ENCODE measurements at regions not wholly inside any gene's neighbourhood (a gene's known extent, or its start where the extent isn't known, plus 50 kb on each side); places are given as distances from the start of the nearest gene placed in this dataset.

- no peak for ATAC-seq
- intact Hi-C loops (cut with DNase I): no loop called here
These were observed 335.3 kb downstream of the CNTNAP4 start for GRCh38 chr16:76612497-76612896.

DNA sequence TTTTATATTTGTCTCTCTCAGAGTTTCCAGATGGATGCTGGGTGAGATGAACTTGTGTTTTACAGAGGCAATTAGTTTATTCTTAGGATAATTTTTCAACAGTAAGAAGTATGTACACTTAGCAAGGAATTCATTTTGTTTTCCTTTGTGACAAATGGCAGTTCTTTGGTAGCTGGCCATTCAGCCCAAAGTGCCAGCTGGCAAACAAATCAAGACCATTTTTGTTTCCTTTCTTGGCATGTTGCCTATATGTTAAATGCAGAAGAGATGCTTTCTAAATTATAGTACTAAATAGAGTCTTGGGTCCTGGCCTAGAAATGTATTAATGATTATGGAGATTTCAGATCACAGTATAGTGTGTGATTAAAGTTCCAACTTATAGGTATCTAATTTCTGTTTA is 337.1 kb downstream of the CNTNAP4 start:
- DNase-seq (ENCODE audit: missing footprints) (no peak), ATAC-seq (no peak)
- intact Hi-C loops (cut with DNase I): no loop called here

More at GRCh38 chr16:76612497-76612896, 335.3 kb downstream of the CNTNAP4 start:
- DNase-seq (ENCODE audit: missing footprints): no peak

GRCh38 chr16:76622876-76623275 is 345.7 kb downstream of the CNTNAP4 start:
- DNase-seq (ENCODE audit: missing footprints) (no peak), ATAC-seq (no peak)
- intact Hi-C loops (cut with DNase I): no loop called here

GRCh38 chr16:76634847-76635697 is 357.9 kb downstream of the CNTNAP4 start:
- DNase-seq (ENCODE audit: missing footprints): no peak
- intact Hi-C loops (cut with DNase I): no loop called here
- ATAC-seq: no peak

DNA sequence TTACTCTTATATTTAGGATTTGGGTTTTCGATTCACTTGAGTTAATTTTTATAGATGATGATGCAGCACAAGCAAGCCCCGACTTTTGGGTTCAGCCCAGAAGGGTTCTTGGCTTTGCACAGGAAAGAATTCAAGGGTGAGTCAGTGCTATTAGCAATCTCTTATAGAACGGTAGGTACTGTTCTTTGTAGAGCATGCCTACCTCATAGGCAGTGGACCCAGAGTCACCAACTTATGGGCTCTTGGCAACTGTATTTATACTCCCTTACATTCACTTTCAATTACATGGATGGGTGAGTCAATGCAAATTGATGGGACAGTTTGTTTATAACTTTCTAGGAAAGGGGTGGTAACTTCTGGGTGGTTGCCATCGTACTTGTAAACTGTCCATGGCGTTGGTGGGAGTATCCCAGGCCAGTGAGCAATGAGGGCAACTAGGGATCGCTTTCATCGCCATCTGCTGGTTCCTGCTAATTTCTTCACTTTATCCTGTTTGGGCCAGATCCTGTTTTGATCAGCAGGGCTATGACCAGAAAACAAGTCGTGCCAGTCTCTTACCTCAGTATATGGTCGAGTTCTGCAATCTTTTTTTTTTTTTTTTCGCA is 362.6 kb downstream of the CNTNAP4 start:
- ATAC-seq (no peak), DNase-seq (ENCODE audit: missing footprints) (no peak)
- intact Hi-C loops (cut with DNase I): no loop called here

GRCh38 chr16:76650582-76650981 is 373.4 kb downstream of the CNTNAP4 start:
- ATAC-seq (no peak), DNase-seq (ENCODE audit: missing footprints) (no peak)
- intact Hi-C loops (cut with DNase I): no loop called here

DNA sequence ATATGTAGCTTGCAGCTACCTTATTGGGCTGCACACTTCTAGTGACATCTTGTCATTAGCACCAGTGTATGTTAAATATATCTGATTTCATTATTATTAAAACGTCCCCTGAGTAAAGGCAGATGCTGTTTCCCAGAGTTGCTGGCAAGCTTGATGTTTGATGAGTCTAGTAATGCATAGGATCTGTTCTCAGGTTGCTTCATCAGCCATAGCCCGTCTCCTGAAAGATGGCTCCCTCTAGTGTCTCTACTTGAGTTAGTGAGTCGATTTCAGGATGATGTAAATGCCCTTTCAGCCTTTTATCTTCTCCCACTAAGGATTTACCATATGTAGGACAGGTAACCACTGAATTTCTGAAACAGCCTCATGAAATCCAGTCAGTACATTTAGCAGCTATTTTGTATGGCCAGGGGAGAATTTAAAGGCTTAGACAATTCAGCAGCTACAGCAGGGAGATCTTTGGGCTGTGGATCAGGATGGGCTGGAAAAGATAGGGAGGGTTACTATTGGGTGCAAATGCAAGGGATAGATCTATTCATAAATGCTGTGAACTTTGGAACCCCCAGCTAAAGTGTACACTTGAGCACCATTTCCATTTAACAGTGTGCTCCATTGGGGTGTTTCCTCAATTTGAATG is 376.3 kb downstream of the CNTNAP4 start:
- DNase-seq (ENCODE audit: missing footprints) (no peak), ATAC-seq (no peak)
- intact Hi-C loops (cut with DNase I): no loop called here

DNA sequence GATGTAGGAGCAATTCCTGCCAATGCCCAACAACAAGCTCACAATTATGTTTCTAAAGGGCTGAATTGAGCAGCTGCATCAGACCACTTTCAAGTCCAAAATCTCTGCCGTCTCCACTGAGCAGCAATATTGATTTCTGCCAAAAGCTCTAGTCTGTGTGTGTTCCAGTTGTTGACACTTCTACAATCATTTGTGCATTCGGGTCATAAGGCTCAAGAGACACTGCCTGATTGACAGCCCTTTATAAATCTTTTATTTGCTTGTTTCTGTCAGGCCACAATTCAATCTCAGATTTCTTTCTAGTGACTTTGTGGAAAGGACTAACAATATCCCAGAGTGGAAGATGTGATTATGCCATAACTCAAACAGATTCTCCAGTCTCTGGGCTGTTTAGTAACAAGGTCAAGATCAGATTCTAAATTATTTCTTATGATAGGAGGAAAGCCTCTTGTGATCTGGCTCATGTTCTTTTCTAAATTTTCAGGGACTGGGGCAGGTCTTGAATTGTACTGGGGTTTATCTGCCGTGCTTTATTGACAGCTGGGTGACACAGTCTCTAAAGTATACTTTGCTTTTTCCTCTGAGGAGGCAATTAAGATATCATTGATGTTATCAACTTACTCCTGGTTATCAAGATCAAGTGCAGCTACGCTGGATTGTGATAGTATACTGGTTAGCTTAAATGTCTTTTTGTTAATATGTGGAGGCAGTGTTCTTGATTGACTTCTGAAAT is 377.1 kb downstream of the CNTNAP4 start:
- DNase-seq (ENCODE audit: missing footprints): no peak
- no peak for ATAC-seq
- intact Hi-C loops (cut with DNase I): no loop called here

DNA sequence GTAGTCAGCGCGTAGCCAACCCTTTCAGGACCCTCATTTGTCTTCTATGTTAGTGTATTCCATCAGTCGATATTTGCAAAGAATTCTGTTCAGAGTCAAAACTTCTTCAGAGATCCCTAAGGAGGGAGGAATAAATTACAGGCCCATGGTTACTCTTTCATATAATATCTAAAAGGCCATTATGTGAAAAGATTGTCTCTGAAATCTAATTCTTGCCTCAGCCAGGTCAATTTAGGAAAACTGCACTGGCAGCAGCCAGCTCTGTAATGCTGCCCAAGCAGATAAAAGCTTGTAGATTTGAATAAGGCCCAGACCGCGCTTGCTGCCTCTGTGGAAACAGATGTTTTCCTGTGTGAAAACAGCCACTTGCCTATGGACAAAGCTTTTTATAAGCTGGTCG is 379.8 kb downstream of the CNTNAP4 start:
- intact Hi-C loops (cut with DNase I): no loop called here
- ATAC-seq (peak; percentile 48), DNase-seq (ENCODE audit: missing footprints) (no peak)

GRCh38 chr16:76661691-76662235 is 384.6 kb downstream of the CNTNAP4 start:
- intact Hi-C loops (cut with DNase I): no loop called here
- DNase-seq (ENCODE audit: missing footprints): no peak
- ATAC-seq: no peak

GRCh38 chr16:76665571-76666275 is 388.5 kb downstream of the CNTNAP4 start:
- DNase-seq (ENCODE audit: missing footprints) (no peak), ATAC-seq (no peak)
- intact Hi-C loops (cut with DNase I): no loop called here

DNA sequence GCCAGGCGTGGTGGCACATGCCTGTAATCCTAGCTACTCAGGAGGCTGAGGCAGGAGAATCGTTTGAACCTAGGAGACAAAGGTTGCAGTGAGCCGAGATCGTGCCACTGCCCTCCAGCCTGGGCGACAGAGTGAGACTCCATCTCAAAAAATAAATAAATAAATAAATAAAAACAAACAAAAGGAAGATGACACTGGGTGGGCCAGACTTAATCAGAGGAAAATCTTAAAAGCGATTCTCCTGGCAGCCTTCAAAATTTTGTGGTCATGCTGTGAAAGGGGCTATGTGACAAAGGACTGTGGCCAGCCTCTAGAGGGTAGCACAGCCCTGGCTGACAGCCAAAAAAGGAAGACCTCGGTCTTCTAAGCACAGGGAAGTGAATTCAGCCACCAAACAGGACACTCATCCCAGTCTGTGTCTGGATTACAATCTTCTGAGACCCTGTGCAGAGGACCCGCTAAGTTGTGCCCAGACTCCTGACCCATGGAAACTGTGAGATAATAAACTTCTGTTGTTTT is 391.1 kb downstream of the CNTNAP4 start:
- intact Hi-C loops (cut with DNase I): no loop called here
- ATAC-seq (no peak), DNase-seq (ENCODE audit: missing footprints) (no peak)

GRCh38 chr16:76669288-76669687 is 392.1 kb downstream of the CNTNAP4 start:
- DNase-seq (ENCODE audit: missing footprints) (no peak), ATAC-seq (no peak)
- intact Hi-C loops (cut with DNase I): no loop called here

GRCh38 chr16:76670125-76670857 is 393.1 kb downstream of the CNTNAP4 start:
- DNase-seq (ENCODE audit: missing footprints) (no peak), ATAC-seq (no peak)
- intact Hi-C loops (cut with DNase I): no loop called here

DNA sequence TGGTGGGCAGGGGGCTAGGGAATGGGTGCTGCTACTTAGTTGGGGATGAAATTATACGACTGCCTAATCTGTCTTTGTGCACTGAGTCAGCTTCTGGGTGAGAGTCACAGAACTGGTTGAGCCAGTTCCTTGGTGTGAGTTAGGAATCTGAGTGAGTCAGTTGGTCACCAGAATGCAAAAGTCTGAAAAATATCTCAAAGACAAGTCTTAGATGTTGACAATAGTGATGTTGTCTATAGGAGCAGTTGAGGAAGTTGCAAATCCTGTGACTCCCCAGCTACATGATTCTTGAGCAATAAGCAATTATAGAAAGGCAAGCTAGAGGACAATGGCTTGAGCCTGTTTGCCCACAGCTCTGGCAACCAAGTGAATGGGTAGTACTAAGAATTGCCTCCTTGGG is 399.2 kb downstream of the CNTNAP4 start:
- DNase-seq (ENCODE audit: missing footprints) (no peak), ATAC-seq (no peak)
- intact Hi-C loops (cut with DNase I): no loop called here

DNA sequence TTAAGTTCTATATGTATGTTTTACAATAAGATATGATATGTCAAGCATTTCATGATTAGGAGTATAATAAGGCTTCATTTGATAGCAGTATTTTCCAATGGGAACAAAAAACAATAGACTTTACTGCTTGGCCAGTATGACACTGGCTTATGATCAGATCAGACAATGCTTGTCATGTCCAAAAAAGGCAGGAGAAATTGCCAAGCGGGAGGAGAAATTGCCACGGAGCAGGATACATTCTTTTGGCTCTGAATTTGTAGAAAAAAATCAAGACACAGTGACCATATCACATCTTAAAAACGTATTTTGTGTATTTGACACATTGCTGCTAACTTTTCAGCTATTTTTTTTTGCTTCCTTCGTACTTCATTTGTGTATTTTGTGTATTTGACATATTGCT is 404.1 kb downstream of the CNTNAP4 start:
- ATAC-seq (no peak), DNase-seq (ENCODE audit: missing footprints) (no peak)
- intact Hi-C loops (cut with DNase I): no loop called here

GRCh38 chr16:76683051-76683450 is 405.9 kb downstream of the CNTNAP4 start:
- no peak for ATAC-seq
- DNase-seq (ENCODE audit: missing footprints): no peak
- intact Hi-C loops (cut with DNase I): no loop called here

DNA sequence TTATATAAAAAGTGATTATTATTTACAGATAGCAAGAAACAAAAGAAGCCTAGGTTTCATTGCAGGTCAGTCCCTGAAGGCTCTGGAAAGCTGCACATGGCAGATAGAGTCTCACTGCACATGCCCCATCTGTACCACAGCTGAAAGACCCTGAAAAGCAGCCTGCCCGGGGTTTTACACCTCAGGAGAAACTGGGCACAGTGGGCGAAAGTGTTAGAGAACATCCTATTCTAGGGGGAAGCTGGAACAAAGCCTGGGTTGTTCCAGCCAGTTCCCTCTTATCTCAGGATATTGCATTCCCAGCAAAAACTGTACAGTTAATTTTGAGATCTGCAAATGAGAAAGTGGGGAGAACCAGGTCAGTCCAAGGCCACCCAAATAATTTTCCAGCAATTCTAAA is 419.7 kb downstream of the CNTNAP4 start:
- ATAC-seq: no peak
- DNase-seq (ENCODE audit: missing footprints): no peak
- intact Hi-C loops (cut with DNase I): no loop called here

All from Right ventricle myocardium inferior (tissue), 1 donor.